ENCODE measurements at regions not wholly inside any gene's neighbourhood (a gene's known extent, or its start where the extent isn't known, plus 50 kb on each side); places are given as distances from the start of the nearest gene placed in this dataset.
A peak's percentile ranks its signal among the peaks of the same experiment; 100 is the strongest.

DNA sequence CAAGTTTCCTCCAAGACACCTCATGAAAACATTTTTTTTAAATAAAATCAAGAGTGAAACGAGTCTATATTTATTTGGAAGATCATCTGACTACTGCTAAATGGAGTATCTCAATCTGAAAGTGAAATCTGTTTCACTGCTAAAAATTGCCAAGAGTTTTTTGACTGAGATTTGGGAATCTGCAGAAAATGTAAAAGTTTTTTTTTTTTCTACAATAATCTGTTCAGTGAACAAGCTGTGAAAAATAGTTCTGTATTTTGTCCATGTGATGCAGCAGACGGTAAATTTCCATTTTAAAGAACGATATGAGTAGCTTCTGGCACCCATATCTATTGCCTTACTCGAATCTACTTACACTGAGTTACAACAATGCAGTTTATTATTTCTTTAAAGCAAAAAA, 519.7 kb downstream of the PLCL1 start:
- no peak for DNase-seq

DNA sequence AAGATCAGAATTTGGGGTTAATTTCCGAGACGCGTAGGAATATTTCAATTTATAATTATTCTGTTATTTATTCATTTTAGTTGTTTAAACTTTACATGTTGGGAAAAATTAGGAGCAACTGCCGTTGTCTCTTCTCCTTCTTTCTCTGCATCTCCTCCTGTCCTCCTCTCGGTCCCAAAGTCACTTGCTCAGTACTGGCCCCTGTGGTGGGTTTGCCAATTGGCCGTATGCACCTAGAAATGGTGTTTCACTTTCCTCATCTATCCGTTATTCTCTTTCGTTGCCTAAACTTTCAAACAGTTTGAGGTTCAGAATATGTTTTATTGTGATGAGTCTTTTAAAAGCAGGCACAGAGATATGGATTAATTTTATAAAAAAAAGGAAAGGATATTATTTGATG, 517.9 kb downstream of the PLCL1 start:
- DNase-seq: no peak

GRCh38 chr2:198321522-198322088, 517.2 kb downstream of the PLCL1 start:
- no peak for DNase-seq

DNA sequence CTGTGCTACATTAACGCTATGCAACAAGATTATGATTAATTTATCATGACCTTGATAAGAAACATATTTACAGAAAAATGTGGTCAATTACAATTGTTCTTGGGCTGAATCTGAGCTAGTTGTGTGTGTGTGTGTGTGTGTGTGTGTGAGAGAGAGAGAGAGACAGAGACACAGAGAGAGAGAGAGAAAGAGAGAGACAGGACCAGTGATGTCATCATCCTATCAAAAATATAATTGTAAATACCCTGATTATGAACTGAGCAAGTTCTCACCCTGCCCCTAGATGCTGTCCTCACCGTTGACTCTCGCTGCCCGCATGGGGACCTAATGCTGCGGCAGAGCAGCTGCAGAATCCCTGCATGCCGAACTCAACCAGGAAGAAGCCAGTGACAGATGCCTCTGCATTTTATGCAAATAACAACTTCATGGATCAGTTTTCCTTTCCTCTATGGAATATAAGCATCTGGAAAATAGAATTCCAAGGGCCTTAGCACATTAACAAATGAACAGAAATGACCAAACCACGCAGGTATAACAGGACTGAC, 512.5 kb downstream of the PLCL1 start:
- DNase-seq: no peak

GRCh38 chr2:198315791-198316630, 511.6 kb downstream of the PLCL1 start:
- no peak for DNase-seq

GRCh38 chr2:198314559-198315153, 510.3 kb downstream of the PLCL1 start:
- peak in 1 of 2 donors; percentile 47 for DNase-seq

DNA sequence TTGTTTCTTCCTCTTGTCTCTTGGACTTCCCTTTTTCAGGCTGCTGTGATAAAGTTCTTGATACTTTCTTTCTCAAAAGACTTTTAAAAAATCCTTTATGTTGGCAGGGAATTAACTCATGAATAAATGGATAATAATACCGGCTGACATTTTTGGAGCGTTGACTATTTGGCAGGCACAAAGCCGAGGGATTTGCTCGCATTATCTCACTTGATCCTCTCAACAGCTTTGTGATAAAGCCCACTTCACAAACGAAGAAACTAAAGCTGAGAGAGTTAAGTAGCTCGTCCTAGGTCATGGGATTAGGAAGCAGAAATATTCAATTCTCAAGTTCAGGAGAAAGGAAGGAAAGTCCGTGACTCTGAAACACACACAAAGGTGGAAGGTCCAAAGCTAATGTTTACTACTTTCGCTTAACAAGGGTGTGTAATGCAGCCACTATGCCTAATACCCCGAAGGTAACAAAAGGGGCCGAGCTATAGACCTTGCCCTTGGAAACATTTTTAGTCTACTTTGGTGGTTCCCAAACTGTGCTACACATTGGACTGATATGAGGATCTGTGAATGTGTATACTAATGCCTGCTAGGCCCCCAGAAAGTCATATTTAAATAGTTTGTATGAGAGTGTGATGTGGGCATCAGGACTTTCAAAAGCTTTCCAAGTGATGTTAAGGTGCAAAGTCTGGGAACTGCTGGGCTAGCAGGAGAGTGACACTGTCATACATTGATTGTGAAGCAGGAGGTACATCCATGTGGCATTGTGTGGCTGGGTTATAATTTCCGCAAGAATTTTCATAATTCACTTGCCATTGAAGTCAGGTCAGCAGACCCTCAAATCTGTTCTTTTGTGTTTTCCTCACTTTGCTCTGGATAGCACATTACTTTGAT, 508.4 kb downstream of the PLCL1 start:
- DNase-seq: no peak

- DNase-seq: no peak
These were observed 506.6 kb downstream of the PLCL1 start for GRCh38 chr2:198311020-198311419.

GRCh38 chr2:198309673-198310280, 505.4 kb downstream of the PLCL1 start:
- peak; percentile 38 to 65 for DNase-seq

GRCh38 chr2:198309081-198309480, 504.7 kb downstream of the PLCL1 start:
- DNase-seq: no peak

GRCh38 chr2:198308368-198308767, 504.0 kb downstream of the PLCL1 start:
- no peak for DNase-seq

DNA sequence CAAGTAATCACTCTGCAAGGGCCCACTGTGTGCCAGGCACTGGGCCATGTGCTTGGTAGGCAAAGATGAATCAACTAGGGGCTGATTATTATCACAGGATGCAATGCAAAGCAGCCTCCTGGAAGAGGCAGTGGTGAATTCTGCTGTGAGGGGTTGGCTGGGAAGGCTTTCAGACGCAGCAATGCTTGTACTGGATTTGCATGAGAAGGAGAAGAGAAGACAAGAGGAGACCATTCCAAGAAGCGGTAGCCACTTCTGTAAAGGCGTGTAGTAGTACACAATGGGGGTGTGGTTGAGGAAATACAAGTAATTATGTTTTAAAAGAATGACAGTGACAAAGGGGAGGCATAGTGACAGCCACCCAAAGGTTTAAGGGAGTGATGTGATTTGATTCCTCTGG, 502.7 kb downstream of the PLCL1 start:
- DNase-seq: no peak

GRCh38 chr2:198304859-198305258, 500.5 kb downstream of the PLCL1 start:
- no peak for DNase-seq

DNA sequence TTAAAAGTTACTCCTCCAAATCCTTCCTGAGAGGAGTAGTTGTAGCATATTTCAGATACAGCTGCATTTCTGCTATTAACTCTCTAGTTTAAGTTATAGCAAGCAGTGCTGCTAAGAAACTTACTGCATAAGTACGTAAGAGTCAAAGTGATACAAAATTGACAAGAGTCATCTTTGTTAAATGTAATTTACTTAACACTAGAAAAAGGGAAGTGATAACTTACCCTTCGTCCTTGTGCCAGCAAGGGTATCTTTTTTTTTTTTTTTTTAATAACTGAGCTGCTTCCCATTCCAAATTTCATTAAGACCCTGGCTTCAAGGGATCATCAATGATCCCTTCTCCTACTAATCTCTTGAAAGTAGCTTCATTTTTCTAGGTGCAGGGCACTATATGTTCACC, 493.0 kb downstream of the PLCL1 start:
- no peak for DNase-seq

DNA sequence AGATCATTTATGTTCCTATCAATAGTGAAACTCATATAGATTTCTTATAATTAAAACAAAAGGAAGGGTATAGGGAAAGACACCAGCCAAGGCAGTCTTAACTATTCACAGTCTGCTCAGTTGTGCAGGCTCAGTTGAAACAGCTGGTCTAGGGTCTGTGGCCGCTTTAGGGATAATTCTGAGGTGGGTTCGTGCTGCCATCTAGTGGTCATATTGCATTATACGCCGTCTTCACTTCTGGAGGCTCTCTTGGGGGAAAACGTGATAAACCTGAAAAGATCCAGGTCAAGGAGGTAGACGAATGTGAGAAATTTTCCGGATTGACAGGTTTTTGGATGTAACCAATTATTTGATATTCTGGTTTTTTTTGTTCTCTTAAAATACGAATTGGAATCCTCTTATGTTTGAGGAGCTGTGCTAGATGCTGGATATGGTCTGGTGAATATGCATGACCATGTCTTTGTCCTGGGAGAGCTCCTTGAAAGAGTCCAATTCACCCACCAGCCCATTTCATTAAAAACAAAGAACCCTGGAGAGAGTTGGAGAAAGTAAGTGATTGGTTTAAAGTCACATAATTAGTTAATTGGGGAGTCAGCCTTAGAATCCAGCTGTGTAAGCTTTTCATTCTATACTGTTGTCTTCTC, 492.4 kb downstream of the PLCL1 start:
- DNase-seq: peak; percentile 37 to 68

DNA sequence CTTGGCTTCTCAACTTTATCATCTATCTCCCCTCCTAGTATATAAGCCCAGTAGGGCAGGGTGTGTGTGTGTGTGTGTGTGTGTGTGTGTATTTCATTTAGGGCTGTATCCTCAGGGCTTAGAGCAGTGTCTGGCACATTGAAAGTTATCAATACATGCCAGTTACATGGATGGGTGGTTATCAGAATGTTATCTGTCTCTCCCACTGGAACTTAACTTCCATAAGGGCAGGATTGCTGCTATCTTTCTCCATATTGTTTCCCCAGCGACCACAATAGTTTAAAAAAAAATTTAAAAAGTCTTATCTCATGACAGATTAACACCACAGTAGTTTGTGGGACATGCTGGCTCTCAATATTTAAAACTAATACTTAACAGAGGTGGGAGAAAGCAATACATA, 488.9 kb downstream of the PLCL1 start:
- no peak for DNase-seq

DNA sequence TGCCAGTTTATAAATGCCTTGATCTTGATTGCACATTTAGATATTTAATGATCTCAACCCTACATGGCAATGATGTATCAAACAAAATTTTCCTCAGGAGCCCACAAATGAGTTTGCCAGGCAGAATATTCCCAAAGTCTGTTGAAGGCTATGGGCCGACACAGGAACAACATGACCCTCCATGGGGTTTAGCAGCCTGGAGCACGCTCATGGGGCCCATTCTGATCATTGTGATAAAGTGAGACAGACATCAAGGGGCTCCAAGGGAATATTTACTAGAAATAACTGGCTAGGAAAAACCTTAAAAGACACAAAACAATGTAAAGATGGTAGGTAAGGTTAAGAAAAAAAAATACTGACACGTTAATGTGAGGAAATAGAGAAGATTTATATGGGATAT, 485.4 kb downstream of the PLCL1 start:
- DNase-seq: no peak

DNA sequence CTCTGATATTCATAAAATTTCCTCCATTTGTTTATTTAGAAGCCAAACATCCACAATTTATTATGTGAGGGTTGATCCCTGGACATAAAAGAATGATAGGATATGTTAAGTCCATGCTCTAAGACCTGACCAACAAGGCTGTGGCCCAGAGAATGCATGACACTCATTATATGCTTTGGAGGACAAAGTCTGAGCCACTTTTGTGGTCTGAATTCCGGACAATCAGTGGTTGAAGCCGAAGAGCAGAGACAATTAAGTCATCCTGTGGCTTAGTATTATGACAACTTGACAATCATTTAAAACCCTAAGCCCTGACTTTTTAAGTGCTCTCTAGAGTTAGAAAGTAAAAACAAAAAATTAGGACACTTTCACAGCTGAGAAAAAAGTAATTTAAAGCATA, 483.3 kb downstream of the PLCL1 start:
- DNase-seq: no peak

DNA sequence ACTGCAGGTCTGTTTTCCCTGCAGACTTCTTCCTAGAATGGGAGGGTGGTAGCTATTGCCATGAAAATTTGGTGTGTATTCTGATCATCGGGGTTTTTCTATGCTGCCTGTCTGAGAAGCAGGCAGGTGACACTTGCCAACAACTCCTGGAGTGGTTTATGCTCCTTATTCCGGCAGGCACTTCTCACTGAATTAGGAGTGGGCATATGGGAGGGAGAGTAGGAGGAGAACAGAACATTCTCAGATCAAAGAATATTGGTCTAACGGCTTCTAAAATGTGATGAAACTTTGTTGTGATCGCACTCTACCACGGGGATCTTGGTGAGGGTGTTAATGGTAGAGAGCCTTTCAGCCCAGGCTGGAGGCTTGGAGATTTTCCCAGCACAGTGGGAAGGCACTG, 480.8 kb downstream of the PLCL1 start:
- DNase-seq: no peak

GRCh38 chr2:198283146-198283545, 478.8 kb downstream of the PLCL1 start:
- no peak for DNase-seq

GRCh38 chr2:198282061-198282460, 477.7 kb downstream of the PLCL1 start:
- DNase-seq: no peak

- DNase-seq: no peak
These were observed 475.8 kb downstream of the PLCL1 start for GRCh38 chr2:198280145-198280544.

Data from CD4-positive, alpha-beta T cell treated with Interferon alpha-2 for 1 hour (primary cell).